ENCODE measurements at regions not wholly inside any gene's neighbourhood (a gene's known extent, or its start where the extent isn't known, plus 50 kb on each side); places are given as distances from the start of the nearest gene placed in this dataset.

GRCh38 chr4:79540143-79540542, 132.1 kb upstream of the GK2 start:
- no peaks in the 10 kb centered on the region for H3K4me1 ChIP-seq (ENCODE audit: control insufficient read depth, insufficient read depth, low read length)
- ChIA-PET CTCF (no interaction called here), POLR2A (no interaction called here), RAD21 (ENCODE audit: unreplicated experiment) (no interaction called here), SMC1A (ENCODE audit: uncharacterized antibody, unreplicated experiment) (interaction anchor here (0.9 kb wide), 1 partner anchor 34 kb away, joined by 3 read pairs; no protein-coding TSS in a partner anchor)
- FAIRE-seq, result no peak
- H3K27me3 ChIP-seq (replicated peaks in 1 of 2; ENCODE audit: control insufficient read depth in 2 of 2, insufficient read depth in 2 of 2, low read length in 1 of 2), result no peaks in the 10 kb centered on the region
- no peaks in the 10 kb centered on the region for H3K36me3 ChIP-seq (ENCODE audit: control insufficient read depth in 2 of 2, insufficient read depth in 2 of 2, low read length in 1 of 2)
- H3K4me2 ChIP-seq (ENCODE audit: control insufficient read depth, insufficient read depth), result no peak overlapping the region
- in situ Hi-C loops (cut with MboI) (no loop called here), intact Hi-C loops (cut with micrococcal nuclease; ENCODE audit: unreplicated experiment) (no loop called here)
- no peak overlapping the region for H3K27ac ChIP-seq (ENCODE audit: control insufficient read depth, insufficient read depth)
- no peaks in the 10 kb centered on the region for H3K79me2 ChIP-seq (ENCODE audit: control insufficient read depth, insufficient read depth, low read length)
- TF ChIP-seq SMAD1 (IDR thresholded peaks at IDR 0.05; ENCODE audit: low read depth, partially characterized antibody) (no peak), WRNIP1 (IDR thresholded peaks at IDR 0.05; ENCODE audit: borderline replicate concordance, low read depth, low read length) (no peak), CHD1 (IDR thresholded peaks at IDR 0.05; ENCODE audit: low read depth, low read length) (no peak), ZNF207 (IDR thresholded peaks at IDR 0.05; ENCODE audit: borderline replicate concordance) (no peak), RUNX3 (IDR thresholded peaks at IDR 0.05; ENCODE audit: low read length) (no peak), RAD21 (IDR thresholded peaks at IDR 0.05; ENCODE audit: insufficient read depth, low read depth, low read length) (no peak), HDAC6 (IDR thresholded peaks at IDR 0.05; ENCODE audit: unreplicated experiment) (no peak), RFX5 (IDR thresholded peaks at IDR 0.05; ENCODE audit: low read depth, low read length) (no peak), SREBF1 (IDR thresholded peaks at IDR 0.05; ENCODE audit: low read length) (no peak), RBBP5 (conservative IDR thresholded peaks at IDR 0.05) (no peak), FOXM1 (IDR thresholded peaks at IDR 0.05; ENCODE audit: low read depth, low read length) (no peak), ASH2L (IDR thresholded peaks at IDR 0.05; ENCODE audit: borderline replicate concordance, low read depth) (no peak), STAT3 (IDR thresholded peaks at IDR 0.05; ENCODE audit: low read depth, low read length) (no peak), ZNF622 (IDR thresholded peaks at IDR 0.05) (no peak), SMAD5 (IDR thresholded peaks at IDR 0.05; ENCODE audit: low read depth) (no peak), JUND (IDR thresholded peaks at IDR 0.05; ENCODE audit: low read depth, low read length) (no peak), CTCF (IDR thresholded peaks at IDR 0.05 in 2 of 3, conservative IDR thresholded peaks at IDR 0.05 in 1 of 3; ENCODE audit: control insufficient read depth in 2 of 3, extremely low read depth in 1 of 3, insufficient read depth in 1 of 3, low read depth in 3 of 3, low read length in 3 of 3) (no peak), PAX8 (IDR thresholded peaks at IDR 0.05) (no peak), ETV6 (conservative IDR thresholded peaks at IDR 0.05 in 1 of 2, IDR thresholded peaks at IDR 0.05 in 1 of 2; ENCODE audit: borderline replicate concordance in 1 of 2, low read depth in 1 of 2) (no peak)
- H3K4me3 ChIP-seq, result no peak overlapping the region
- no peaks in the 10 kb centered on the region for H3K9me3 ChIP-seq (replicated peaks; ENCODE audit: control insufficient read depth, insufficient read depth, low read length)
- DNase-seq (ENCODE audit: low read depth, low spot score), result no peak
- H3K9ac ChIP-seq (ENCODE audit: control insufficient read depth, insufficient read depth, low read length), result no peak overlapping the region
- H4K20me1 ChIP-seq (ENCODE audit: control insufficient read depth, insufficient read depth), result no peaks in the 10 kb centered on the region
- no peak for ATAC-seq
- no TSS peak for BruUV-seq (replicated peaks)
- no peak overlapping the region for H2AFZ ChIP-seq (ENCODE audit: control insufficient read depth, low read depth, low read length)
- WGBS (ENCODE audit: insufficient coverage, insufficient replicate concordance, low lambda C conversion rate, missing lambda C conversion rate), result 1% methylated on average over 4 of the region's 4 CpGs
